Spinal cord (tissue), 9 donors: ENCODE measurements at regions not wholly inside any gene's neighbourhood (a gene's known extent, or its start where the extent isn't known, plus 50 kb on each side); places are given as distances from the start of the nearest gene placed in this dataset.

Source experiments
- DNase-seq, 6 donors: peaks; one replicate each; pipeline versions ENCODE4 v3.0.0 to v3.0.0-alpha.2; 2013 to 2015; ENCODE audit warnings: low spot score in 6 of 6, low read depth in 4 of 6
- H3K27ac ChIP-seq: one replicate; pipeline ENCODE4 v1.5.1; 2013; ENCODE audit warnings: low read depth, low read length, control low read depth
- H3K27me3 ChIP-seq: one replicate; pipeline ENCODE4 v1.6.1; 2013; ENCODE audit warnings: low read length; ENCODE audit not compliant: control insufficient read depth, insufficient read depth
- H3K36me3 ChIP-seq: one replicate; pipeline ENCODE4 v1.6.1; 2013; ENCODE audit warnings: low read length; ENCODE audit not compliant: control insufficient read depth, insufficient read depth
- H3K4me1 ChIP-seq: one replicate; pipeline ENCODE4 v1.6.1; 2013; ENCODE audit warnings: low read length; ENCODE audit not compliant: control insufficient read depth, insufficient read depth
- H3K4me3 ChIP-seq: one replicate; pipeline ENCODE4 v1.5.1; 2013; ENCODE audit warnings: low read depth, low read length, control low read depth
- H3K9me3 ChIP-seq: one replicate; pipeline ENCODE4 v1.6.1; 2013; ENCODE audit warnings: low read length; ENCODE audit not compliant: control insufficient read depth, insufficient read depth
- WGBS: methylation state at CpG from one replicate; pipeline ENCODE4 v1.1.5; 2013; ENCODE audit warnings: missing lambda C conversion rate; ENCODE audit not compliant: insufficient coverage; 5-methylcytosine and 5-hydroxymethylcytosine counted together
- donor health status: healthy.

GRCh38 chr3:153442386-153442785 lies 280.4 kb downstream of the RAP2B start:
- Histone ChIP-seq H3K36me3 (no peaks in the 10 kb centered on the region), H3K27ac (no peak overlapping the region), H3K27me3 (no peaks in the 10 kb centered on the region), H3K4me3 (no peak overlapping the region), H3K4me1 (no peaks in the 10 kb centered on the region), H3K9me3 (no peaks in the 10 kb centered on the region)
- no peak for DNase-seq
- WGBS, result no CpG with 5 or more reads among the region's 2 CpGs

- no peaks in the 10 kb centered on the region for H3K4me1 ChIP-seq
- no peak for DNase-seq
- H3K4me3 ChIP-seq, result no peak overlapping the region
- no peaks in the 10 kb centered on the region for H3K27me3 ChIP-seq
- H3K27ac ChIP-seq, result no peak overlapping the region
- no CpG with 5 or more reads among the region's 3 CpGs for WGBS
- no peaks in the 10 kb centered on the region for H3K9me3 ChIP-seq
- no peaks in the 10 kb centered on the region for H3K36me3 ChIP-seq
Observed at GRCh38 chr3:153442799-153443487, 280.9 kb downstream of the RAP2B start.

- Histone ChIP-seq H3K27ac (no peak overlapping the region), H3K4me1 (no peaks in the 10 kb centered on the region), H3K36me3 (no peaks in the 10 kb centered on the region), H3K9me3 (no peaks in the 10 kb centered on the region), H3K27me3 (no peaks in the 10 kb centered on the region), H3K4me3 (no peak overlapping the region)
- no peak for DNase-seq
- WGBS, result 67% methylated on average over 1 of the region's 3 CpGs
Observed at GRCh38 chr3:153443961-153444360, 281.9 kb downstream of the RAP2B start.

GRCh38 chr3:153445817-153446216 lies 283.8 kb downstream of the RAP2B start:
- no CpG with 5 or more reads among the region's 2 CpGs for WGBS

GRCh38 chr3:153448151-153448829 lies 286.3 kb downstream of the RAP2B start:
- DNase-seq, result peak in 1 of 6 donors; percentile 15
- WGBS, result 100% methylated on average over 1 of the region's 5 CpGs
- no peaks in the 10 kb centered on the region for H3K9me3 ChIP-seq
- H3K27ac ChIP-seq, result no peak overlapping the region
- H3K36me3 ChIP-seq, result no peaks in the 10 kb centered on the region
- no peaks in the 10 kb centered on the region for H3K27me3 ChIP-seq
- no peak overlapping the region for H3K4me3 ChIP-seq
- H3K4me1 ChIP-seq, result no peaks in the 10 kb centered on the region

More at GRCh38 chr3:153445817-153446216, 283.8 kb downstream of the RAP2B start:
- H3K4me1 ChIP-seq, result no peaks in the 10 kb centered on the region
- H3K27ac ChIP-seq, result no peak overlapping the region
- no peaks in the 10 kb centered on the region for H3K27me3 ChIP-seq
- H3K4me3 ChIP-seq, result no peak overlapping the region
- no peak for DNase-seq
- no peaks in the 10 kb centered on the region for H3K9me3 ChIP-seq
- H3K36me3 ChIP-seq, result no peaks in the 10 kb centered on the region

- H3K4me3 ChIP-seq, result no peak overlapping the region
- 20% methylated on average over 1 of the region's 2 CpGs for WGBS
- no peak for DNase-seq
Observed at GRCh38 chr3:153456833-153457545, 295.0 kb downstream of the RAP2B start.

GRCh38 chr3:153458881-153459280 lies 296.9 kb downstream of the RAP2B start:
- no peaks in the 10 kb centered on the region for H3K4me1 ChIP-seq
- no peak overlapping the region for H3K4me3 ChIP-seq
- H3K27me3 ChIP-seq, result no peaks in the 10 kb centered on the region
- no peak for DNase-seq
- WGBS, result 80% methylated on average over 1 of the region's 3 CpGs
- H3K9me3 ChIP-seq, result no peaks in the 10 kb centered on the region
- H3K36me3 ChIP-seq, result no peaks in the 10 kb centered on the region
- no peak overlapping the region for H3K27ac ChIP-seq

More at GRCh38 chr3:153456833-153457545, 295.0 kb downstream of the RAP2B start:
- H3K9me3 ChIP-seq, result no peaks in the 10 kb centered on the region
- no peaks in the 10 kb centered on the region for H3K27me3 ChIP-seq
- H3K4me1 ChIP-seq, result no peaks in the 10 kb centered on the region
- no peaks in the 10 kb centered on the region for H3K36me3 ChIP-seq
- no peak overlapping the region for H3K27ac ChIP-seq

GRCh38 chr3:153462545-153462944 lies 300.5 kb downstream of the RAP2B start:
- no peaks in the 10 kb centered on the region for H3K4me1 ChIP-seq
- no peaks in the 10 kb centered on the region for H3K27me3 ChIP-seq
- H3K4me3 ChIP-seq, result no peak overlapping the region
- H3K9me3 ChIP-seq, result no peaks in the 10 kb centered on the region
- no peak overlapping the region for H3K27ac ChIP-seq
- WGBS, result no CpG with 5 or more reads among the region's 1 CpG
- DNase-seq, result no peak
- H3K36me3 ChIP-seq, result no peaks in the 10 kb centered on the region

GRCh38 chr3:153463895-153464294 lies 301.9 kb downstream of the RAP2B start:
- no peak overlapping the region for H3K4me3 ChIP-seq
- no CpG with 5 or more reads among the region's 3 CpGs for WGBS
- H3K4me1 ChIP-seq, result no peaks in the 10 kb centered on the region
- no peaks in the 10 kb centered on the region for H3K9me3 ChIP-seq
- no peak overlapping the region for H3K27ac ChIP-seq
- no peaks in the 10 kb centered on the region for H3K27me3 ChIP-seq
- H3K36me3 ChIP-seq, result no peaks in the 10 kb centered on the region
- DNase-seq, result no peak
